GM10266 (cell line): ENCODE measurements at regions not wholly inside any gene's neighbourhood (a gene's known extent, or its start where the extent isn't known, plus 50 kb on each side); places are given as distances from the start of the nearest gene placed in this dataset.

Experiments used
- DNase-seq: peaks from one replicate; pipeline ENCODE4 v3.0.0; 2012; ENCODE audit errors: extremely low spot score
- CTCF ChIP-seq: IDR thresholded peaks from 2 replicates; pipeline ENCODE4 v1.5.1; 2012; ENCODE audit warnings: mild to moderate bottlenecking, low read depth; ENCODE audit not compliant: control insufficient read depth, insufficient read depth; ENCODE audit errors: missing control alignments

GRCh38 chr3:116833202-116833601 lies 123.6 kb downstream of the TUSC7 start:
- no peak for TF ChIP-seq CTCF

GRCh38 chr3:116834816-116835215 lies 125.2 kb downstream of the TUSC7 start:
- no peak for DNase-seq
- TF ChIP-seq CTCF: no peak

More at GRCh38 chr3:116833202-116833601, 123.6 kb downstream of the TUSC7 start:
- no peak for DNase-seq

- no peak for TF ChIP-seq CTCF
- no peak for DNase-seq
Measured at GRCh38 chr3:116835658-116836057, 126.1 kb downstream of the TUSC7 start.

GRCh38 chr3:116836286-116836685 lies 126.7 kb downstream of the TUSC7 start:
- TF ChIP-seq CTCF: no peak
- DNase-seq: no peak

GRCh38 chr3:116837483-116837882 lies 127.9 kb downstream of the TUSC7 start:
- no peak for DNase-seq
- no peak for TF ChIP-seq CTCF

GRCh38 chr3:116841003-116841735 lies 131.6 kb downstream of the TUSC7 start:
- no peak for TF ChIP-seq CTCF

GRCh38 chr3:116842254-116842957 lies 132.8 kb downstream of the TUSC7 start:
- no peak for TF ChIP-seq CTCF
- DNase-seq: no peak

More at GRCh38 chr3:116841003-116841735, 131.6 kb downstream of the TUSC7 start:
- DNase-seq: no peak
